ENCODE measurements at regions not wholly inside any gene's neighbourhood (a gene's known extent, or its start where the extent isn't known, plus 50 kb on each side); places are given as distances from the start of the nearest gene placed in this dataset.

DNA sequence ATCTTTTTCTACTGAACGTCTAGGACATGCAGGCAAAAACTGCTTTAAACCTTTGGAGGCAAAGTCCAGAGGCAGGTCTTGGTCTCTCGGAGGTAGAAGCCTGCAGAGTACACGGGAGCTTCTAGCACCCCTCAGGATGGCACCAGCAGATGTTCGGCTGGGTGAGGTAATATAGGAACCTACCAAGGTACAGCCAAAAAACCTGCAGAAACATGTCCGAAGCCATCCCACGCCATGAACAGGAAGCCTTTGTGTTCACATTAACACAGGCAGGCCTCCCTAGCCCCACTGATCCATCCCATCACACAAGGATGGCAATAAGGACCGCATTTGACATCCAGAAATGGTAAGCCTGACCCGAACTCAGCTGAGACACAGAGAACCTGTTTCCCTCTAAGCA, 157.9 kb upstream of the HES1 start:
- WGBS, 4 donors: 91 to 95% (median 94%) methylated on average over 7 to 8 of the region's 8 CpGs
- intact Hi-C loops (cut with DNase I): no loop called here

DNA sequence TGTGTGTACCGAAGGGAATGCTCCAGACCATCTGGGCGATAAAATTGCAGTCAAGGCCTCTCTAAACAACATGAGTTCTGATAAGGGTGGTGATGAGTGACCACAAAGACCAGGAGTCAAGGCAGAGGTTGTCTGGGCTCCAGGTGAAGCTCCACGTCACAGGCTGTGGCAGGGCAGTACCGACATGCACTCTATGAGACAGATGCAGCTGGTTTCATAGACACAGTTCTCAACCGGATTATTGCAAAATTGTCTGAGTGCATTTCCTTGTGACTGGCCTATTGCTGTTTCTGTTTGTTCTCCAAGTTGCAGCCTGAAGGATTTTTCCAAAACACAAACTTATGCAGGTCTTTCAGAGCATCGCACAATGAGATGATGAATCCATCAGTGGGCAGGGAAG, 157.5 kb upstream of the HES1 start:
- H3K4me1 ChIP-seq (replicated peaks in 1 of 2): no peaks in the 10 kb centered on the region
- no peaks in the 10 kb centered on the region for H3K27me3 ChIP-seq
- no peaks in the 10 kb centered on the region for H3K9me3 ChIP-seq (replicated peaks in 1 of 3)
- no peak overlapping the region for H3K4me3 ChIP-seq
- H3K27ac ChIP-seq: no peak overlapping the region
- 65 to 93% (median 77%) methylated on average over 6 of the region's 6 CpGs for WGBS, 4 donors
- no peaks in the 10 kb centered on the region for H3K36me3 ChIP-seq (replicated peaks in 1 of 2)
- intact Hi-C loops (cut with DNase I): no loop called here
- TF ChIP-seq POLR2A (IDR thresholded peaks at IDR 0.05): no peak
- TF ChIP-seq, protein P1, sequence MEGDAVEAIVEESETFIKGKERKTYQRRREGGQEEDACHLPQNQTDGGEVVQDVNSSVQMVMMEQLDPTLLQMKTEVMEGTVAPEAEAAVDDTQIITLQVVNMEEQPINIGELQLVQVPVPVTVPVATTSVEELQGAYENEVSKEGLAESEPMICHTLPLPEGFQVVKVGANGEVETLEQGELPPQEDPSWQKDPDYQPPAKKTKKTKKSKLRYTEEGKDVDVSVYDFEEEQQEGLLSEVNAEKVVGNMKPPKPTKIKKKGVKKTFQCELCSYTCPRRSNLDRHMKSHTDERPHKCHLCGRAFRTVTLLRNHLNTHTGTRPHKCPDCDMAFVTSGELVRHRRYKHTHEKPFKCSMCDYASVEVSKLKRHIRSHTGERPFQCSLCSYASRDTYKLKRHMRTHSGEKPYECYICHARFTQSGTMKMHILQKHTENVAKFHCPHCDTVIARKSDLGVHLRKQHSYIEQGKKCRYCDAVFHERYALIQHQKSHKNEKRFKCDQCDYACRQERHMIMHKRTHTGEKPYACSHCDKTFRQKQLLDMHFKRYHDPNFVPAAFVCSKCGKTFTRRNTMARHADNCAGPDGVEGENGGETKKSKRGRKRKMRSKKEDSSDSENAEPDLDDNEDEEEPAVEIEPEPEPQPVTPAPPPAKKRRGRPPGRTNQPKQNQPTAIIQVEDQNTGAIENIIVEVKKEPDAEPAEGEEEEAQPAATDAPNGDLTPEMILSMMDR (IDR thresholded peaks at IDR 0.05): no peak
- DNase-seq: no peak

More for the DNA sequence above, 157.9 kb upstream of the HES1 start:
- Histone ChIP-seq H3K27me3 (no peaks in the 10 kb centered on the region), H3K4me3 (no peak overlapping the region), H3K4me1 (replicated peaks in 1 of 2) (no peaks in the 10 kb centered on the region), H3K27ac (no peak overlapping the region), H3K36me3 (replicated peaks in 1 of 2) (no peaks in the 10 kb centered on the region), H3K9me3 (replicated peaks in 1 of 3) (no peaks in the 10 kb centered on the region)
- no peak for DNase-seq
- TF ChIP-seq, protein P1 (IDR thresholded peaks at IDR 0.05): no peak
- TF ChIP-seq POLR2A (IDR thresholded peaks at IDR 0.05): no peak

DNA sequence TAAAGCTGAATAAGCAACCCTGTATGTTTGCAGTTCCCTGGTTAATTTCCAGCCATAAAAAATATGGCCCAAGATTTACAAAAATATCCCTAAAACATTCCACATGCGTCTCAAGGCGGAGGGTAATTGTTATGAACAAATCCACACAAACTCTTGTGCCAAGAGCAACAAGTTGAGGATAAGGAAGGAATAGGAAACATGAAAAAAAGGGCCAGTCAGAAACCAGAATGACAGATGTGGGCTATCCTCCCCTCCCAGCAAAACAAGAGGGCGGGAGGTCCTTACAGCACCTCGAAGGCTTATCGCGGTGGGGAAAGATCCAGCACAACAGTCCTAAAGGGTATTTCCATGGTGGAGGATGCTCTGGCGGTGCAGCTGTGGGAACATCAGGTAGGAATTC, 155.6 kb upstream of the HES1 start:
- Histone ChIP-seq H3K4me3 (no peak overlapping the region), H3K36me3 (replicated peaks in 1 of 2) (no peaks in the 10 kb centered on the region), H3K9me3 (replicated peaks in 1 of 3) (no peaks in the 10 kb centered on the region), H3K4me1 (replicated peaks in 1 of 2) (no peaks in the 10 kb centered on the region), H3K27me3 (no peaks in the 10 kb centered on the region), H3K27ac (peak overlapping the region in 1 of 5 donors; percentile 44)
- TF ChIP-seq, protein P1 (IDR thresholded peaks at IDR 0.05): no peak
- TF ChIP-seq POLR2A (IDR thresholded peaks at IDR 0.05): no peak
- 70 to 79% (median 75%) methylated on average over 7 of the region's 7 CpGs for WGBS, 4 donors
- no peak for DNase-seq
- intact Hi-C loops (cut with DNase I): no loop called here

DNA sequence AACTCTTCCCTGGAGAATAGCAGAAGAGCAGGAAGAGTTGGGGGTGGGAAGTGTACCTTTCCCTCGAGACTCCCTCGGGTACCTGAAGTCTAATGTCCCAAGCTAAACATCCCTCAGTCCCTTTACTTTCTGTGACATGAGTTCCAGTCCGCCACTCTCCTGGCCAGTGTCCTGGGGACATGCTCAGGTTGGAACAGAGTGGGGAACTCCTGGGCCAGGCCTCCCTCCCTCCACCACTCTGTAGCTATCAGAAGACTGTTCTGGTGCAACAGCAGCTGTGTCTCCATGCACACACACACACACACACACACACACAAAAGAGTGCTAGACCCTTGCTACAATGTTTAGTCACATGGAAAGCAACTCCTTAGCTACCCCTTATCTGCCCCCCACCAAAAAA, 155.0 kb upstream of the HES1 start:
- no peak for DNase-seq
- Histone ChIP-seq H3K9me3 (replicated peaks in 1 of 3) (no peaks in the 10 kb centered on the region), H3K4me1 (replicated peaks in 1 of 2) (no peaks in the 10 kb centered on the region), H3K27ac (peak overlapping the region in 1 of 5 donors; percentile 44), H3K4me3 (no peak overlapping the region), H3K27me3 (no peaks in the 10 kb centered on the region), H3K36me3 (replicated peaks in 1 of 2) (no peaks in the 10 kb centered on the region)
- TF ChIP-seq POLR2A (IDR thresholded peaks at IDR 0.05): no peak
- TF ChIP-seq, protein P1 (IDR thresholded peaks at IDR 0.05): no peak
- 88 to 100% (median 95%) methylated on average over 3 of the region's 3 CpGs for WGBS, 4 donors
- intact Hi-C loops (cut with DNase I): no loop called here

All from adrenal gland (tissue), 9 donors.